KMS-11 (cell line): ENCODE measurements at regions not wholly inside any gene's neighbourhood (a gene's known extent, or its start where the extent isn't known, plus 50 kb on each side); places are given as distances from the start of the nearest gene placed in this dataset.

Experiments used
- H2AFZ ChIP-seq: fragments of 200-600 bp; sonication (generic); 2 replicates; pipeline ENCODE4 v1.6.1; 2016; ENCODE audit warnings: antibody characterized with exemption, mixed run types, low read depth
- H3K27ac ChIP-seq: fragments of 200-600 bp; sonication (generic); 2 replicates; pipeline ENCODE4 v1.6.1; 2016; ENCODE audit warnings: mild to moderate bottlenecking, mixed run types
- H3K27me3 ChIP-seq: fragments of 200-600 bp; sonication (generic); 2 replicates; pipeline ENCODE4 v1.6.1; 2017; ENCODE audit warnings: mild to moderate bottlenecking, low read depth, mixed run types, moderate library complexity; ENCODE audit not compliant: insufficient read depth
- H3K36me3 ChIP-seq: fragments of 200-600 bp; sonication (generic); 2 replicates; pipeline ENCODE4 v1.6.1; 2017; ENCODE audit warnings: mild to moderate bottlenecking, mixed run types; ENCODE audit not compliant: insufficient read depth
- H3K4me1 ChIP-seq: fragments of 200-600 bp; sonication (generic); 2 replicates; pipeline ENCODE4 v1.6.1; 2016; ENCODE audit warnings: mild to moderate bottlenecking, low read depth, mixed run types; ENCODE audit not compliant: poor library complexity, severe bottlenecking
- H3K4me2 ChIP-seq: fragments of 200-600 bp; sonication (generic); 2 replicates; pipeline ENCODE4 v1.7.0; 2016; ENCODE audit warnings: mild to moderate bottlenecking, mixed run types
- H3K4me3 ChIP-seq: fragments of 200-600 bp; sonication (generic); IDR thresholded peaks from 2 replicates; pipeline ENCODE4 v1.6.1; 2017; ENCODE audit warnings: low read depth, low read length, mixed read lengths; ENCODE audit not compliant: insufficient read depth
- H3K79me2 ChIP-seq: fragments of 200-600 bp; sonication (generic); 2 replicates; pipeline ENCODE4 v1.6.1; 2016; ENCODE audit warnings: low read depth, mixed run types; ENCODE audit not compliant: insufficient read depth
- H3K9ac ChIP-seq: fragments of 200-600 bp; sonication (generic); 2 replicates; pipeline ENCODE4 v1.6.1; 2016; ENCODE audit warnings: mild to moderate bottlenecking, mixed run types
- H4K20me1 ChIP-seq: fragments of 200-600 bp; sonication (generic); 2 replicates; pipeline ENCODE4 v1.6.1; 2016; ENCODE audit warnings: mild to moderate bottlenecking, mixed run types; ENCODE audit not compliant: insufficient read depth
- TF ChIP-seq, protein P1 (sequence below): fragments of 200-600 bp; sonication (generic); conservative IDR thresholded peaks from 2 replicates; pipeline ENCODE4 v1.6.1; 2017; ENCODE audit warnings: low read depth, mild to moderate bottlenecking, antibody characterized with exemption, low read length, moderate library complexity, mixed read lengths

DNA sequence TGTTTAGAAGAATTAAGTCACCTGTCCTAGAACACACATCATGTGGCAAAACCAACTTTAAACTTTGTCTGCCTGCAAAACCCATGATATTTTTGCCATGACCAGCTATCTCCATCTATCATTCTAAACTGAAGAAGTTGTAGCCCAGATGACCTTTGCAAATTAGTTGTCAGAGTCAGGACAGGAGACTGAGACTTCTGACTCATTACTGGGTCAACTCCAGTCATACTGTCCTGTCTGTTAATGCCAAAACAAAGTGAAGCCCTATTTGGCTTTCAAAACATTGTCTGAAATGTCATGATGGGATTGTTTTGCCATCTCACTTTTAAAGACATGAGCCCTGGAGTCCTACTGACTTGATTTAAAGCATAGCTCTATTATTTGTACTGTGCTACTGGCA, 365.7 kb upstream of the CPEB2 start:
- Histone ChIP-seq H2AFZ (no peak overlapping the region), H4K20me1 (no peaks in the 10 kb centered on the region), H3K36me3 (no peaks in the 10 kb centered on the region), H3K9ac (no peak overlapping the region), H3K27me3 (no peaks in the 10 kb centered on the region), H3K4me2 (no peak overlapping the region), H3K27ac (no peak overlapping the region), H3K4me1 (no peaks in the 10 kb centered on the region), H3K4me3 (no peak overlapping the region), H3K79me2 (no peaks in the 10 kb centered on the region)
- TF ChIP-seq, protein P1, sequence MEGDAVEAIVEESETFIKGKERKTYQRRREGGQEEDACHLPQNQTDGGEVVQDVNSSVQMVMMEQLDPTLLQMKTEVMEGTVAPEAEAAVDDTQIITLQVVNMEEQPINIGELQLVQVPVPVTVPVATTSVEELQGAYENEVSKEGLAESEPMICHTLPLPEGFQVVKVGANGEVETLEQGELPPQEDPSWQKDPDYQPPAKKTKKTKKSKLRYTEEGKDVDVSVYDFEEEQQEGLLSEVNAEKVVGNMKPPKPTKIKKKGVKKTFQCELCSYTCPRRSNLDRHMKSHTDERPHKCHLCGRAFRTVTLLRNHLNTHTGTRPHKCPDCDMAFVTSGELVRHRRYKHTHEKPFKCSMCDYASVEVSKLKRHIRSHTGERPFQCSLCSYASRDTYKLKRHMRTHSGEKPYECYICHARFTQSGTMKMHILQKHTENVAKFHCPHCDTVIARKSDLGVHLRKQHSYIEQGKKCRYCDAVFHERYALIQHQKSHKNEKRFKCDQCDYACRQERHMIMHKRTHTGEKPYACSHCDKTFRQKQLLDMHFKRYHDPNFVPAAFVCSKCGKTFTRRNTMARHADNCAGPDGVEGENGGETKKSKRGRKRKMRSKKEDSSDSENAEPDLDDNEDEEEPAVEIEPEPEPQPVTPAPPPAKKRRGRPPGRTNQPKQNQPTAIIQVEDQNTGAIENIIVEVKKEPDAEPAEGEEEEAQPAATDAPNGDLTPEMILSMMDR = no peak

DNA sequence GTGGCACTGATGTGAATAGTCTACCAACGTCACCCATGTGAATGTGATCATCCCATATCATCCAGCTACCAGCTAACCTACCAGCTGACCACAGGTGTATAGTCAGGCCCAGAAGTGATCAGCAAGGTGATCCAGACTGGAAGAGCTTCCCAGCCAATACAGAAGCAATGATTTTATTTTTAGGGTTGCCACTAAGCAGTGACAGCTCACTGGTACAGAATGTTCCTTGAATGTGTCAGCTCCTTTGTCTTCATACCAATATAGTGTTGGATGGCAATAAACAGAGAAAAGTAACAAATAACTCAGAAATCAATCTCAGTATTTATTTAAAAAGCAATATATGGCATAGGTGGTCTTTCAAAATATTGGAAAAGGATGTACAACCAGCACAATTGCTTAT, 361.8 kb upstream of the CPEB2 start:
- H3K4me2 ChIP-seq = no peak overlapping the region
- TF ChIP-seq, protein P1 = no peak
- H4K20me1 ChIP-seq = no peaks in the 10 kb centered on the region
- no peaks in the 10 kb centered on the region for H3K4me1 ChIP-seq
- H3K4me3 ChIP-seq = no peak overlapping the region
- H2AFZ ChIP-seq = no peak overlapping the region
- no peaks in the 10 kb centered on the region for H3K27me3 ChIP-seq
- H3K9ac ChIP-seq = no peak overlapping the region
- H3K36me3 ChIP-seq = no peaks in the 10 kb centered on the region
- no peaks in the 10 kb centered on the region for H3K79me2 ChIP-seq
- H3K27ac ChIP-seq = no peak overlapping the region

DNA sequence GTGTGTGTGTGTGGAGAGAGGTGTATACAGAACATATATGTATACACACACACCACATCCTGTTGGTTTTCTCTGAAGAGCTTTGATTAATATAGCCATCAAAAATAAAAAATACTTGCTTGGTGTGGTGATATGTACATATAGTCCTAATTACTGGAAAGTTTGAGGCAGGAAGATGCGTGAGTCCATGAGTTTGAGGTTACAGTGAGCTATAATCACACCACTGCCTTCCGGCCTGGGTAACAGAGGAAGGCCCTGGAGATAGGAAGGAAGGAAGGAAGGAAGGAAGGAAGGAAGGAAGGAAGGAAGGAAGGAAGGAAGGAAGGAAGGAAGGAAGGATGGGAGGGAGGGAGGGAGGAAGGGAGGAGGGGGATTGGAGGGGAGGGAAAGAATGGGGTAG, 360.4 kb upstream of the CPEB2 start:
- no peaks in the 10 kb centered on the region for H3K36me3 ChIP-seq
- H3K9ac ChIP-seq = no peak overlapping the region
- no peak overlapping the region for H2AFZ ChIP-seq
- no peaks in the 10 kb centered on the region for H3K27me3 ChIP-seq
- TF ChIP-seq, protein P1 = no peak
- H3K4me2 ChIP-seq = no peak overlapping the region
- H3K79me2 ChIP-seq = no peaks in the 10 kb centered on the region
- H3K4me3 ChIP-seq = no peak overlapping the region
- no peaks in the 10 kb centered on the region for H4K20me1 ChIP-seq
- no peak overlapping the region for H3K27ac ChIP-seq
- H3K4me1 ChIP-seq = no peaks in the 10 kb centered on the region

DNA sequence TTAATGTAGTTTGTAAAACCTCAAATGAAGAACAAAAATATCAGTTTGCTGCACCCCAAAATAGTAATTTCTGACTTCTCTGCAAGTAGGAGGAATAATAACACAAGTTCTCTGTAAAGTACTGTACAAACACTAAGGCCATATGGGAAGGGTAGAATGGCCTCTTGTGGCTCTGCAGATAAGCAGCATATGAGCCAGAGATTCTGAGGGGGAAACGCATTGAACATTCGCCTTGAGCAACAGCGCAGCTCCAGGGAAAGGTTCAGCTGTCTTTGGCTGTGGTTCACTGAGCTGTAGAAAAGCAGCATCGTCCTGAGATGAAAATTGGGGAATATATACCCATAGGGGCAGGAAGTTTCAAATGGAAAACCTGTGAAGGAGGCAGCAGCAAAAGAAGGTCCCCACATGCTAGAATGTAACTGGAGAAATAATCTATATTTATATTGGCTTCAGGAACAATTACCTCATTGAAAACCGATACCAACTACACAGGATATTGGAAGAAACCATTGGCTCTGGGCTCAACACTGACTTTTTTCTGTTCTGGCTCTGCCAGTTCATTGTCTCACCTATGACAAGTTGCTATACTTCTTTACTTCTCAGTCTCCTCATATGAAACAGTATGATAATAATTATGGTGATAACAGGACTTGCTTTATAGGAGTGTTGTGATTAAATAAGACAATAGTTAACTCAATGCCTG, 357.6 kb upstream of the CPEB2 start:
- no peak overlapping the region for H3K27ac ChIP-seq
- H4K20me1 ChIP-seq = no peaks in the 10 kb centered on the region
- H3K27me3 ChIP-seq = no peaks in the 10 kb centered on the region
- no peak overlapping the region for H2AFZ ChIP-seq
- H3K4me1 ChIP-seq = no peaks in the 10 kb centered on the region
- H3K36me3 ChIP-seq = no peaks in the 10 kb centered on the region
- H3K79me2 ChIP-seq = no peaks in the 10 kb centered on the region
- no peak overlapping the region for H3K9ac ChIP-seq
- H3K4me3 ChIP-seq = no peak overlapping the region
- no peak overlapping the region for H3K4me2 ChIP-seq
- TF ChIP-seq, protein P1 = no peak
